NCI-H1694 treated with DMSO at 0.1 percent for 48 hours (cell line): ENCODE measurements at regions not wholly inside any gene's neighbourhood (a gene's known extent, or its start where the extent isn't known, plus 50 kb on each side); places are given as distances from the start of the nearest gene placed in this dataset.
"Not testable (repeated sequence)": the region's sequence is repeated elsewhere in the genome, so short reads cannot be mapped to it uniquely, and the experiment has no call there.

ENCODE experiments used
- DNase-seq: peaks from one replicate; lab custom pipeline; 2025; lab: John Stamatoyannopoulos, UW

GRCh38 chr1:194001726-194002350 lies 815.4 kb upstream of the B3GALT2 start:
- DNase-seq, result not testable (repeated sequence)

DNA sequence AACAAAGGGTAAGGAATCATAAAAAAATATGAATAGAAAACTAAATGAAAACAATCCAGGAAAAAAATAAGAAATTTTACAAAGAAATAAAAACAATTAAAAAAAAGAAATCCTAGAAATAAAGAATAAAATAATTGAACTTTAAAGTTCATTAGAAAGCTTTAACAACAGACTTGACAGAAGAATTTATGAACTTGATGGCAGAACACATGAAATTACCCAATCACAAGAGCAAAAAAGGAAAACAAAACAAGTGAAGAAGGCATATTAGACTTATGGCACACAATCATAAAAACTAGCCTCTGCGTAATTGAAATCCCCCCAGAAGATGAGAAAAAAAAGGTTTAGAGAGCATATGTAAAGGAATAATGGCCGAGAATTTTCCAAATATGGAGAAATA lies 802.5 kb upstream of the B3GALT2 start:
- DNase-seq, result no peak

- no peak for DNase-seq
Measured at GRCh38 chr1:193979219-193979618, 792.8 kb upstream of the B3GALT2 start.

DNA sequence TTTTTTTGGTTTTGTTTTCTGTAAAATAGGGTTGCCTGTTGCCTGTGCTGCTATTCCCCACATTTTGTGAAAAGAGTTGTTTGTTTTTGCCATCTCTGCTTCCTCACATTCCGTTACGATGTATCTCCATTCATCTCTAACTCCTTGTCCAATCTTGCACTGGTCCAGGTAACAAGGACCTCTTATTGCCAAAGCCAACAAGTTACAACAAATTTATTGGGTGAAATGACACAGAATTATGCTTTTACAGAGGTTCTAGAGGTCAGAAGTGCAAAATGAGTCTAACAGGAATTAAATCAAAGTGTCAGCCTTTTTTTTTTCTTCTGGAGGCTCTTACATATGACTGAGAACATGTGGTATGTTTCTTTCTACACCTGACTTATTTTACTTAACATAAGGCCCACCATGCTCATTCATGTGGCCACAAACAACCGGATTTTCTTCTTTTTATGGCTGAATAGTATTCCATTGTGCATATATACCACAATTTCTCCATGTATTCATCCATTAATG lies 787.9 kb upstream of the B3GALT2 start:
- DNase-seq, result no peak

DNA sequence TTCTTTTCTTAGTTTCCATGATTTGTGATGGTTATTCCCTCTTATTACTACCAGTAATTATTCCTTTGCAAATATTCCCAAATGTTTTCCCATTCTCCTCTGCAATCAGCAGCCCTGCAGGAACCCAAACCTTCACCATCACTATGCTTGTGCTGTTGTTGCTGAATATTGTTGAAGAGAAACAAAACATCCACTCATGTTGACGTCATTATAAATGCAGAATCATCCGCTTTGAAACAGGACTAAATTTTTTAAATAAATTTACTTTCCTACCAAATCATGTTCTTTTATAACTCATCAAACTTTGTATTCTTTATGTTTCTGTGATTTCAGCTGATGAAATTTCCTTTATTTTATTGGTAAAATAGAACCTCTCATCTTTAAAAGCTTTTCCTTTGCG lies 787.0 kb upstream of the B3GALT2 start:
- no peak for DNase-seq

DNA sequence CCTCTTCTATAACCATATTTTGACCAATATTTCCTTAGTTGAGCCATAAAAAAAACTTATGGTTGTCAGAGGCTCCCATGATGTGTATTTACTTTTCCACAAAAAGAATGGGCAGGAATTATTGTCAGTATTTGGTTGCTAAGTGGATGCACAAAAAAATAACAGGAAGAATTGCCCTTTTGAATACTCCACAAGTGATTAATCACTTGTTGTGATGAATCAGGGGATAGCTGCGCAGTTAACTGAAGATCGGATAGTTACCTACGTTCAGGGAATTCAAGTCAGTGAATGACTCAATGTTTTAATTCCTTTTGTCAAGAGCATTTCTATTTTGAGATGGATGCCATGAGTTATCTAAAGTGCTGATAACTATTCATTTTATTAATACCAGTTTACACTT lies 785.2 kb upstream of the B3GALT2 start:
- no peak for DNase-seq

DNA sequence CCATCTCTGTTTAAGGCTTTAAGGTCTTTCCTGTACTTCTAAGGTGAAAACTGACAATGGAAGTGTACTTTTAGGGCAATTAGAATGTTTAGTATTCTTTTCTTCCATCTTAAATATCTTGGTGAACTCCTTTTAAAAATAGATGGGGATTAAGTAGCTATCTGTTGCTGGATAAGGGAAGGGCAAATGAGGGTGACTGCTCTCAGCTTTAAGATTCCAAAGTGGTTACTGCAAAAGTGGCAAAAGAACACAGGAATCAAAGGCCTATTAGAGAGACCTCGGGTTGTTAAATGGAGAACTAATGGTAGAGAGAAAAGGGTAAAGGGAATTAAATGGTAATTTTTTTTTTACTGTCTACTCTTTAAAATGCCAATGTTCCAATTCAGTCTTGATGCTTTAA lies 774.1 kb upstream of the B3GALT2 start:
- DNase-seq, result no peak

DNA sequence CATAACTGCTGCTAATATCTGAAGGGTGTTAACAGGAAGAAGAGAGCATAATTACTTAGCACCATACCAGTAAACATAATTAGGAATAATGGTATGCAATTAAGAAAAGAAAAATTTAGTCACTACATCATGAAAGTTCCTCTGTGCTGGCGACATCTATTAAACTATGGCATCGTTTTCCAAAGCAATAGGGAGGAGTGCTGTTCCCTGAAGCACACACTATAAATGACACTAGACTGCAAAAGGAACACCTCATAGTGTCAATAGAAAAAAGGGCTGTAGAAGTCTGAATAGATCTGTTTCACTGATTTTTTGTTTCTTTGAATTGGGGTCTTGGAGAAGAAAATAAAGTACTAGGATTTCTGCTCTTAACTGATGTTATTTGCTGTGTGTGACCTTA lies 773.6 kb upstream of the B3GALT2 start:
- DNase-seq, result no peak

DNA sequence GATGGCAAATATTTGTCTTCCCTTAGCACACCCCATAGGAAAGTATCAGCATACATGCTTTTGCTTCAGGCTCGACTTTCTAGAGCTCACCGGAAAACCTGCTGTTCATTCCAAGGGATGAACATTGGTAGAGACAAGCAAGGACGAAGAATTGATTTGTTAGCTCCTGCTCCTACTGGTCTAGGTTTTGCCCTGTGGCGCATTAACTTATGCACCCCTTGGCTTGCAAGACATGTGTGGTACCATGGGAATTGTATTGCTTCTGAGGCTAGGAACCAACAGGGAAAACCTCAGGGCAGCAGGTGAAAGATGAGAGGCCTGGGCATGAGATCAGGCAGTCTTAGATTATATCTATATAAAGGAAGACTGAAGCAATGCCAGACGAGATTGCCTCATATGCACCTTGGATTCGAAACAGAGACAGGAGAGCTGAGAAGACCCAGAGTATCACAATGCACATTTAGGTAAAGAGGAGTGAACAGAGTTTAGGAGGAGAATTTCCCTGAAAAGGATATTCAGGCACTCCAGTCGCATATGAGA lies 771.2 kb upstream of the B3GALT2 start:
- DNase-seq, result no peak

GRCh38 chr1:193952778-193953374 lies 766.5 kb upstream of the B3GALT2 start:
- no peak for DNase-seq

DNA sequence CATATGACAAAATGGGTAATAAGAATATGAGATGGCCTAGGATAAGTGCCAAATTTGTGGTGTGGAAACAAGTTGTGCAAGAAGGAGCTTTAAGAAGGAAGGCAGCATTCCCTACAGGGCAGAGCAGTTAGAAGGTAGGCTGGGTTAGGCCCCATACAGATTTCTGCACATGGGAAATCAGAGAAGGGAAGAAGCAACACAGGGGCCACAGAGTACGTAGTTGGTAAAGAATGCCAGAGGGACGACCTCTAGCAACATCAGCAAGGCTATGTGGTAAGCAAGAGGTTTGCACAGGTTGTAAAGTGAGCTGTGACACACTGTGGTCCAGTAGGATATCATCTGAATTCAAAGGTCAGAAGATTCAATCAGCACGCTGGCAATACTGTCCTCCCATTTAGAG lies 765.6 kb upstream of the B3GALT2 start:
- DNase-seq, result no peak

DNA sequence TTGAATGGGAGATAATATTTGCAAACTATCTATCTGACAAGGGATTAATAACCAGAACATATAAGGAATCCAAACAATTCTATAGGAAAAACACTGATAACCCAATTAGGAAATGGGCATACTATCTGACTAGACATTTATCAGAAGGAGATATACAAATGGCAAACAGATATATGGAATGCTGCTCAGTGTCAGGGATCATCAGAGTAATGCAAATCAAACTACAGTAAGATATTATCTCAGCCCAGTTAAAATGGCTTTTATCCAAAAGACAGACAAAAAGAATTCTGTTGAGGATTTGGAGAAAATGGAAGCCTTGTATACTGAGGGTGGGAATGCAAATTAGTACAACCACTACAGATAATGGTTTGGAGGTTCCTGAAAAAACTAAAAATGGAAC lies 758.0 kb upstream of the B3GALT2 start:
- no peak for DNase-seq

DNA sequence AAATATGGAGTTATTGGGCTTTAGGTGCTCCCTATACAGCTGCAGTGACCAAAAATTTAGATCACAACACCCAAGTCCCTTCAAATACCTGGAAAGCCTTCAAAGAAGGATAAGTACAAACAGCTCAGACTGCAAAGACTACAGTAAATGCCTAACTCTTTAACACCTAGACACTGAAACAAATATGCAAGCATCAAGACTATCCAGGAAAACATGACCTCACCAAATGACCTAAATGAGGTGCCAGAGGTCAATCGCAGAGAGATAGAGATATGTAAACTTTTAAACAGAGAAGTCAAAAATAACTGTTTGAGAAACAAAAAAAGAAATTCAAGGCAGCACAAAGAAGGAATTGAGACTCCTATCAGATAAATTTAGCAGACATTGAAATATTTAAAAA lies 753.8 kb upstream of the B3GALT2 start:
- DNase-seq, result no peak

DNA sequence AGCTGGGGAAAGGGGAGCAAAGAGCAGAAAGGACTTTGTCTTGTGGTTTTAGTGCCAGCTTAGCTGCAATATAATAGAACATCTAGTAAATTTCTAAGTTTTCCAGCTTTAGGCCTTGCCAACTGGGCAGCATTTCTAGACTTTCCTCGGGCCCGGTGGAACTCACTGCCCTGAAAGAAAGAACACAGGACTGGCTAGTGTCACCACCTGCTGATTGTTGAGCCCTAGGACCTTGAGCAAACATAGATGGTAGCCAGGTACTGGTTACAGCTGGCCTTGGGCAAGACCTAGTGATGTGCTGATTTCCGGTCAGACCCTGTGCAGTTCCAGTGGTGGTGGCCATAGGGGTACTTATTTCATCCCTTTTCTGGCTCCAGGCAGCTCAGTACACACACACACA lies 753.2 kb upstream of the B3GALT2 start:
- no peak for DNase-seq

GRCh38 chr1:193937308-193937707 lies 750.9 kb upstream of the B3GALT2 start:
- no peak for DNase-seq

GRCh38 chr1:193932979-193933378 lies 746.6 kb upstream of the B3GALT2 start:
- no peak for DNase-seq

DNA sequence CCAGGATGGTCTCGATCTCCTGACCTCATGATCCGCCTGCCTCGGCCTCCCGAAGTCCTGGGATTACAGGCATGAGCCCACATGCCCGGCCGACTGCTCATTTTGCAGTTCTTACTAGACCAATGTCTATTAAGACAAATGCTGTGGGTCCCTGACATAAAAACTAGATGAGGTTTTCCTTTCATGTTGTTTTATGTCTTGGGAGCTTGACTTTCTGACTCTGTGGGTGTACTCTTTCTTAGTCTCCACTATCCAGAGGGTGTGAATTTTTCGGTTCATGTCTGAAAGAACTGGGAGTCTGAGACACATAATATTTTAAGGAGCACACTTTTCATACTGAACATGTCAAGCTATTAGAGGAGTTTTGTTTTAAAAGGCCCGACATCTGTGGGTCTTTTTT lies 744.9 kb upstream of the B3GALT2 start:
- no peak for DNase-seq

GRCh38 chr1:193929374-193930033 lies 743.1 kb upstream of the B3GALT2 start:
- no peak for DNase-seq

GRCh38 chr1:193927550-193927949 lies 741.1 kb upstream of the B3GALT2 start:
- no peak for DNase-seq

DNA sequence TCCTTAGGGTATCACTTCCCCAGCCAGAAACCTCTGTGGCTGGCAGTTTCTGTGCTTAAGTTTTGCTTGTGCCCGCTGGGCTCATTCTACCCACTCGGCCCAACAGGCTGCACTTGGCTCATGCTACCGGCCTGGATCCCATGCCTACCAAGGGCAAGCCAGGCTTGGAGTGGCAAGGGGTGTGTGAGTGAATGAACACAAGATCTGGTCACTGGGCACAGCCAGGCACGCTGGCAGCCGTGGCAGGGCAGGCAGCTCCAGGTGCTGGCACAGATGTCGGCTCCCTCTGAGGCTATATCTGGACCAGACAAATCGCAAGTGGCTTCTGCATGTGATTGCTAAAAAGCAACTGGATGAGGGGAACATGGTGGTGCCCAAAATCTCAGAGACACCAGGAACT lies 740.5 kb upstream of the B3GALT2 start:
- DNase-seq, result no peak

DNA sequence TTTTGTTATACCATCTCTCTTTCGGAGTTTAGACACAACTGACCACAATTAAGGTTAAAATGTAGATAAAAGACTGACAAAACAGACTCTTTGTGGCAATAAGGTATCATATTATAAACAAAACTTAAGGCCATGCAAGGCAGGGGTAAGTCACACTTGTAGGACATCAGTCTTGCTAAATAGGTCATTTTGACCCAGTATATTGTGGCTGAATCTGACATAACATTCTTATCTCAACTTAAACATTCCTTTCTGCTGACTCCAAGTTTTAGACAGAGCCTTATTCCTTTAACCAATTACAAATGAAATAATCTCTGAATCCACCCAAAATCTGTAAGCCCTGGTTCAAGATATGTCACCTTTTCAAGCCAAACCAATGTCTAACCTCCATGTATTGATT lies 733.4 kb upstream of the B3GALT2 start:
- DNase-seq, result no peak

GRCh38 chr1:193916452-193916851 lies 730.0 kb upstream of the B3GALT2 start:
- DNase-seq, result no peak

- no peak for DNase-seq
Measured at GRCh38 chr1:193914871-193915270, 728.5 kb upstream of the B3GALT2 start.
